ENCODE measurements at regions not wholly inside any gene's neighbourhood (a gene's known extent, or its start where the extent isn't known, plus 50 kb on each side); places are given as distances from the start of the nearest gene placed in this dataset.

- TF ChIP-seq FOXP2 (optimal IDR thresholded peaks at IDR 0.05; ENCODE audit: borderline replicate concordance, extremely low read depth, extremely low read length, insufficient read depth) (no peak), POLR2AphosphoS5 (IDR thresholded peaks at IDR 0.05; ENCODE audit: low read depth, low read length) (no peak), TAF1 (IDR thresholded peaks at IDR 0.05; ENCODE audit: borderline replicate concordance, insufficient read depth, low read length) (no peak), SIN3A (IDR thresholded peaks at IDR 0.05; ENCODE audit: borderline replicate concordance, insufficient read depth, low read length) (no peak)
- TF ChIP-seq, protein P1, sequence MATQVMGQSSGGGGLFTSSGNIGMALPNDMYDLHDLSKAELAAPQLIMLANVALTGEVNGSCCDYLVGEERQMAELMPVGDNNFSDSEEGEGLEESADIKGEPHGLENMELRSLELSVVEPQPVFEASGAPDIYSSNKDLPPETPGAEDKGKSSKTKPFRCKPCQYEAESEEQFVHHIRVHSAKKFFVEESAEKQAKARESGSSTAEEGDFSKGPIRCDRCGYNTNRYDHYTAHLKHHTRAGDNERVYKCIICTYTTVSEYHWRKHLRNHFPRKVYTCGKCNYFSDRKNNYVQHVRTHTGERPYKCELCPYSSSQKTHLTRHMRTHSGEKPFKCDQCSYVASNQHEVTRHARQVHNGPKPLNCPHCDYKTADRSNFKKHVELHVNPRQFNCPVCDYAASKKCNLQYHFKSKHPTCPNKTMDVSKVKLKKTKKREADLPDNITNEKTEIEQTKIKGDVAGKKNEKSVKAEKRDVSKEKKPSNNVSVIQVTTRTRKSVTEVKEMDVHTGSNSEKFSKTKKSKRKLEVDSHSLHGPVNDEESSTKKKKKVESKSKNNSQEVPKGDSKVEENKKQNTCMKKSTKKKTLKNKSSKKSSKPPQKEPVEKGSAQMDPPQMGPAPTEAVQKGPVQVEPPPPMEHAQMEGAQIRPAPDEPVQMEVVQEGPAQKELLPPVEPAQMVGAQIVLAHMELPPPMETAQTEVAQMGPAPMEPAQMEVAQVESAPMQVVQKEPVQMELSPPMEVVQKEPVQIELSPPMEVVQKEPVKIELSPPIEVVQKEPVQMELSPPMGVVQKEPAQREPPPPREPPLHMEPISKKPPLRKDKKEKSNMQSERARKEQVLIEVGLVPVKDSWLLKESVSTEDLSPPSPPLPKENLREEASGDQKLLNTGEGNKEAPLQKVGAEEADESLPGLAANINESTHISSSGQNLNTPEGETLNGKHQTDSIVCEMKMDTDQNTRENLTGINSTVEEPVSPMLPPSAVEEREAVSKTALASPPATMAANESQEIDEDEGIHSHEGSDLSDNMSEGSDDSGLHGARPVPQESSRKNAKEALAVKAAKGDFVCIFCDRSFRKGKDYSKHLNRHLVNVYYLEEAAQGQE (IDR thresholded peaks at IDR 0.05; ENCODE audit: insufficient read depth in 1 of 2, low read depth in 2 of 2, low read length in 2 of 2), result no peak
These were observed 179.1 kb upstream of the SAMSN1 start for GRCh38 chr21:14725219-14725618.

DNA sequence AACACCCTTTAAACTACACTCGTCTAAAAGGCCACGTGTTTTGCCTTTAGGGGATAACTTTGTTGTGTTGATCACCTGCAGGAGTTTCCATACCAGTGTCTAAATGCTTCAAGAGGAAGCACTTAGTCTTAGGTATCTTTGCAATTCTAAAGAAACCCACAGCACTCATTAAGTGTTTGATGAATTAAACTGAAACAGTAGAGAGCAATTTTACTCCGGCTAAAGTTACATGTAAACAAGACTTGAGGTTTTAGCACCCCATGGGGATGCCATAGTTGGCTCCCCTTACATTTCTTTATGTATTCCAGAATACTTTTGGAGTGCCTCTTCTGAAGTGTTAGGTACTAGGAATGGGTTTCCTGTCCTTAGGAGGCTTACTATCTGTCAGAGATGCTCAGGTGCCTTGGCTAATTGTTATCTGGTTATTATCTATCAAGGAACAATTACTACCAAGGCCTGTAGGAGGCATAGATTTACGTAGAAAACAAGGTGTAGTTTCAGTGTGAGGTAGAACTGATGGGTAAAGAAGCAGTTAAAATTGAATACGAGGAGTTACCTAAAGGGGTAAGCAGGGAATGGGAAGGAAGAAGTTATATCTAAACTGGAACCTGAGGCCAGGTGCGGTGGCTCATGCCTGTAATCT lies 176.8 kb upstream of the SAMSN1 start:
- TF ChIP-seq, protein P1 (IDR thresholded peaks at IDR 0.05; ENCODE audit: insufficient read depth in 1 of 2, low read depth in 2 of 2, low read length in 2 of 2), result no peak
- TF ChIP-seq FOXP2 (optimal IDR thresholded peaks at IDR 0.05; ENCODE audit: borderline replicate concordance, extremely low read depth, extremely low read length, insufficient read depth) (no peak), POLR2AphosphoS5 (IDR thresholded peaks at IDR 0.05; ENCODE audit: low read depth, low read length) (no peak), TAF1 (IDR thresholded peaks at IDR 0.05; ENCODE audit: borderline replicate concordance, insufficient read depth, low read length) (no peak), SIN3A (IDR thresholded peaks at IDR 0.05; ENCODE audit: borderline replicate concordance, insufficient read depth, low read length) (no peak)

GRCh38 chr21:14720237-14720636 lies 174.1 kb upstream of the SAMSN1 start:
- TF ChIP-seq FOXP2 (optimal IDR thresholded peaks at IDR 0.05; ENCODE audit: borderline replicate concordance, extremely low read depth, extremely low read length, insufficient read depth), result no peak
- TF ChIP-seq, protein P1 (IDR thresholded peaks at IDR 0.05; ENCODE audit: insufficient read depth in 1 of 2, low read depth in 2 of 2, low read length in 2 of 2), result no peak
- TF ChIP-seq POLR2AphosphoS5 (IDR thresholded peaks at IDR 0.05; ENCODE audit: low read depth, low read length), result no peak
- TF ChIP-seq TAF1 (IDR thresholded peaks at IDR 0.05; ENCODE audit: borderline replicate concordance, insufficient read depth, low read length), result no peak
- TF ChIP-seq SIN3A (IDR thresholded peaks at IDR 0.05; ENCODE audit: borderline replicate concordance, insufficient read depth, low read length), result no peak

GRCh38 chr21:14718951-14719350 lies 172.8 kb upstream of the SAMSN1 start:
- TF ChIP-seq SIN3A (IDR thresholded peaks at IDR 0.05; ENCODE audit: borderline replicate concordance, insufficient read depth, low read length) (no peak), FOXP2 (optimal IDR thresholded peaks at IDR 0.05; ENCODE audit: borderline replicate concordance, extremely low read depth, extremely low read length, insufficient read depth) (no peak), TAF1 (IDR thresholded peaks at IDR 0.05; ENCODE audit: borderline replicate concordance, insufficient read depth, low read length) (no peak), POLR2AphosphoS5 (IDR thresholded peaks at IDR 0.05; ENCODE audit: low read depth, low read length) (no peak)
- TF ChIP-seq, protein P1 (IDR thresholded peaks at IDR 0.05; ENCODE audit: insufficient read depth in 1 of 2, low read depth in 2 of 2, low read length in 2 of 2), result no peak

All from PFSK-1 (cell line).